Activated T-helper 2 cell treated with anti-CD3 and anti-CD28 coated beads, Interferon-gamma antibody, Interleukin-2, Interleukin-4, amounts not matched to agents 10 μg/mL and 5 μg/mL and 100 μg/mL, durations not matched to agents 14 hours and 24 hours and 36 hours (primary cell): ENCODE measurements at regions not wholly inside any gene's neighbourhood (a gene's known extent, or its start where the extent isn't known, plus 50 kb on each side); places are given as distances from the start of the nearest gene placed in this dataset.

Experiments
- DNase-seq: peaks from one replicate; pipeline ENCODE4 v3.0.0; 2021; ENCODE audit warnings: low spot score
- H3K27ac Mint-ChIP-seq: one replicate; pipeline ENCODE4 v1.8.0; 2021; ENCODE audit warnings: mixed read lengths
- H3K27me3 Mint-ChIP-seq: one replicate; pipeline ENCODE4 v1.8.0; 2021; ENCODE audit warnings: low read depth, mixed read lengths
- H3K36me3 Mint-ChIP-seq: one replicate; pipeline ENCODE4 v1.8.0; 2021; ENCODE audit warnings: low read depth, mixed read lengths
- H3K4me1 Mint-ChIP-seq: one replicate; pipeline ENCODE4 v1.8.0; 2021; ENCODE audit warnings: low read depth, mixed read lengths
- H3K4me3 Mint-ChIP-seq: one replicate; pipeline ENCODE4 v1.8.0; 2021; ENCODE audit warnings: low read depth, mild to moderate bottlenecking, moderate library complexity, mixed read lengths
- H3K9me3 Mint-ChIP-seq: one replicate; pipeline ENCODE4 v1.8.0; 2021; ENCODE audit warnings: mixed read lengths
- intact Hi-C: fragments of 100-400 bp; cut with micrococcal nuclease; formaldehyde crosslinking; loops from one replicate; pipeline ENCODE4 v1.15.1; 2023

DNA sequence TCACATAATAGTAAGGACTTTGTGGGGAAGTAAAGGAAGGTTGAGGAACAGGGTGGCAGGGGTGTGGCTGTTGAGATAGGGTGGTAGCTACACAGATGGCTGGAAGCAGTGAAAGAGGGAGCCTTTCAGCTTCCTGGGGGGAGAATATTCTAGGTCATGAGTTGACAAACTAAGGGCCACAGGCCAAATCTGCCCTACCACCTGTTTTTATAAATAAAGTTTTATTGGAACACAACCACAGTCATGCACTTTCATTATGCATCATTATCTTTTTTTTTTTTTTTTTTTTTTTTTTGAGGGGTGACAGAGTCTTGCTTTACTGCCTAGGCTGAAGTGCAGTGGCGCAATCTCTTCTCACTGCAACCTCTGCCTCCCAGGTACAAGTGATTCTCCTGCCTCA is 243.1 kb downstream of the NFATC2 start:
- intact Hi-C loops = no loop called here
- H3K9me3 Mint-ChIP-seq = peaks cover 4% of the 10 kb centered on the region
- H3K27ac Mint-ChIP-seq = no peak overlapping the region
- peaks cover 3% of the 10 kb centered on the region for H3K27me3 Mint-ChIP-seq
- H3K36me3 Mint-ChIP-seq = no peaks in the 10 kb centered on the region
- H3K4me3 Mint-ChIP-seq = no peak overlapping the region
- DNase-seq = no peak
- H3K4me1 Mint-ChIP-seq = no peaks in the 10 kb centered on the region

- no peak for DNase-seq
- Mint-ChIP-seq H3K36me3 (no peaks in the 10 kb centered on the region), H3K27ac (no peak overlapping the region), H3K27me3 (peaks cover 3% of the 10 kb centered on the region), H3K4me1 (no peaks in the 10 kb centered on the region), H3K9me3 (no peaks in the 10 kb centered on the region), H3K4me3 (no peak overlapping the region)
- intact Hi-C loops = no loop called here
These were observed 244.3 kb downstream of the NFATC2 start for GRCh38 chr20:51298141-51298749.

GRCh38 chr20:51287628-51288413 is 254.7 kb downstream of the NFATC2 start:
- H3K4me3 Mint-ChIP-seq = no peak overlapping the region
- no peak overlapping the region for H3K27ac Mint-ChIP-seq
- H3K27me3 Mint-ChIP-seq = peaks cover 2% of the 10 kb centered on the region
- intact Hi-C loops = no loop called here
- no peaks in the 10 kb centered on the region for H3K36me3 Mint-ChIP-seq
- peaks cover 2% of the 10 kb centered on the region for H3K4me1 Mint-ChIP-seq
- H3K9me3 Mint-ChIP-seq = no peaks in the 10 kb centered on the region
- DNase-seq = no peak

GRCh38 chr20:51286758-51287157 is 255.8 kb downstream of the NFATC2 start:
- intact Hi-C loops = no loop called here
- Mint-ChIP-seq H3K27ac (no peak overlapping the region), H3K4me3 (no peak overlapping the region), H3K9me3 (no peaks in the 10 kb centered on the region), H3K36me3 (no peaks in the 10 kb centered on the region), H3K4me1 (peaks cover 2% of the 10 kb centered on the region), H3K27me3 (peaks cover 2% of the 10 kb centered on the region)
- DNase-seq = no peak

GRCh38 chr20:51285684-51286083 is 256.8 kb downstream of the NFATC2 start:
- Mint-ChIP-seq H3K36me3 (no peaks in the 10 kb centered on the region), H3K4me1 (peaks cover 2% of the 10 kb centered on the region), H3K9me3 (no peaks in the 10 kb centered on the region), H3K4me3 (no peak overlapping the region), H3K27me3 (peaks cover 2% of the 10 kb centered on the region), H3K27ac (no peak overlapping the region)
- DNase-seq = no peak
- intact Hi-C loops = no loop called here

DNA sequence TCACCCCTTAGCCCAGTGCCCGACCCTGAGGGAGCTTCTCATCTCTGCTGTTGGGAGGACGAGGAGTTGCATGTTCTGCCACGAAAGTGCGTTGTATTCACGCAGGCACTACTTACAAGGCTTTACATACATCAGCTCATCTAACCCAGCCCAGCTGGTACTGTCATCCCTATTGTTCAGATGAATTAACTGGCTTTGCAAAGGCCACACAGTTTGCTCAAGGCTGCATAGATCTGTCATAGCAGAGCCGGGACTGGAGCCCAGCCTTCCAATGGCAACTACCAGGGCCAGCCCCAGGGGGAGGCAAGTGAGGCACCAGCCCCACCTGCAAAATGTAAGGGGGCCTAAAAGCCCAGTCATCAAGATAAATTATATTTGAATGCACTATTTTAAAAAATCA is 257.6 kb downstream of the NFATC2 start:
- no peak overlapping the region for H3K27ac Mint-ChIP-seq
- no peak overlapping the region for H3K4me3 Mint-ChIP-seq
- H3K9me3 Mint-ChIP-seq = no peaks in the 10 kb centered on the region
- H3K36me3 Mint-ChIP-seq = no peaks in the 10 kb centered on the region
- intact Hi-C loops = no loop called here
- peaks cover 2% of the 10 kb centered on the region for H3K27me3 Mint-ChIP-seq
- no peak for DNase-seq
- H3K4me1 Mint-ChIP-seq = peaks cover 2% of the 10 kb centered on the region

- no peak for DNase-seq
- no peak overlapping the region for H3K27ac Mint-ChIP-seq
- no peaks in the 10 kb centered on the region for H3K9me3 Mint-ChIP-seq
- peaks cover 2% of the 10 kb centered on the region for H3K4me1 Mint-ChIP-seq
- intact Hi-C loops = no loop called here
- H3K27me3 Mint-ChIP-seq = peaks cover 4% of the 10 kb centered on the region
- H3K36me3 Mint-ChIP-seq = no peaks in the 10 kb centered on the region
- no peak overlapping the region for H3K4me3 Mint-ChIP-seq
These were observed 258.3 kb downstream of the NFATC2 start for GRCh38 chr20:51284176-51284575.

- Mint-ChIP-seq H3K4me1 (no peaks in the 10 kb centered on the region), H3K4me3 (no peak overlapping the region), H3K36me3 (no peaks in the 10 kb centered on the region), H3K9me3 (no peaks in the 10 kb centered on the region), H3K27ac (no peak overlapping the region), H3K27me3 (peaks cover 12% of the 10 kb centered on the region)
- intact Hi-C loops = no loop called here
- DNase-seq = no peak
These were observed 258.6 kb upstream of the KCNG1 start for GRCh38 chr20:51281521-51281920.

- intact Hi-C loops = no loop called here
- Mint-ChIP-seq H3K27ac (no peak overlapping the region), H3K27me3 (peaks cover 20% of the 10 kb centered on the region), H3K4me1 (no peaks in the 10 kb centered on the region), H3K36me3 (no peaks in the 10 kb centered on the region), H3K9me3 (no peaks in the 10 kb centered on the region), H3K4me3 (no peak overlapping the region)
- DNase-seq = no peak
These were observed 257.1 kb upstream of the KCNG1 start for GRCh38 chr20:51280047-51280446.

- H3K27ac Mint-ChIP-seq = no peak overlapping the region
- no peaks in the 10 kb centered on the region for H3K9me3 Mint-ChIP-seq
- no peak overlapping the region for H3K4me3 Mint-ChIP-seq
- intact Hi-C loops = no loop called here
- peaks cover 23% of the 10 kb centered on the region for H3K27me3 Mint-ChIP-seq
- no peaks in the 10 kb centered on the region for H3K36me3 Mint-ChIP-seq
- no peak for DNase-seq
- no peaks in the 10 kb centered on the region for H3K4me1 Mint-ChIP-seq
These were observed 255.1 kb upstream of the KCNG1 start for GRCh38 chr20:51277961-51278360.

- H3K4me1 Mint-ChIP-seq = no peaks in the 10 kb centered on the region
- H3K9me3 Mint-ChIP-seq = no peaks in the 10 kb centered on the region
- peaks cover 29% of the 10 kb centered on the region for H3K27me3 Mint-ChIP-seq
- intact Hi-C loops = no loop called here
- H3K27ac Mint-ChIP-seq = no peak overlapping the region
- H3K36me3 Mint-ChIP-seq = no peaks in the 10 kb centered on the region
- no peak for DNase-seq
- no peak overlapping the region for H3K4me3 Mint-ChIP-seq
These were observed 253.4 kb upstream of the KCNG1 start for GRCh38 chr20:51276296-51276695.

- Mint-ChIP-seq H3K36me3 (no peaks in the 10 kb centered on the region), H3K27ac (no peak overlapping the region), H3K9me3 (no peaks in the 10 kb centered on the region), H3K4me3 (no peak overlapping the region), H3K27me3 (peaks cover 29% of the 10 kb centered on the region), H3K4me1 (no peaks in the 10 kb centered on the region)
- intact Hi-C loops = no loop called here
- DNase-seq = no peak
These were observed 252.9 kb upstream of the KCNG1 start for GRCh38 chr20:51275826-51276225.

DNA sequence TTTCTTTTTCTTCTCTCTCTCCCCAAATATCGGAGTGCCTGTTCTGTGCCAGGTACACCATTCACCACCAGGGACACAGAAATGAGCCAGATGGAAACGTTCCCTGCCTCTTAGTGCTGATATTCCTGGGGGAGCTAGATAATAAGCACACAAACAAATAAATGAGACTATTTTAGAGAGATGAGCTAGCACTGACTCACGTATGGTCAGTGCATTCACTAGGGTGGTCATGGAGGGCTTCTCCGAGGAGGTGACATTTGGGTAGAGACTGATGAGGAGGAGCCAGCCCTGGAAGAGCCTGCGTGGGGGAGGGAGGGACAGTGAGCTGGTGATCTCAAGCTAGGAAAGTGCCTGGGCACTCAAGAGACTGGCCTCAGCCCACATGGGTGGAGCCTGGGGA is 252.3 kb upstream of the KCNG1 start:
- Mint-ChIP-seq H3K36me3 (no peaks in the 10 kb centered on the region), H3K9me3 (no peaks in the 10 kb centered on the region), H3K4me1 (no peaks in the 10 kb centered on the region), H3K27ac (no peak overlapping the region), H3K4me3 (no peak overlapping the region), H3K27me3 (peaks cover 29% of the 10 kb centered on the region)
- intact Hi-C loops = no loop called here
- DNase-seq = no peak
